H9 (cell line): ENCODE measurements at regions not wholly inside any gene's neighbourhood (a gene's known extent, or its start where the extent isn't known, plus 50 kb on each side); places are given as distances from the start of the nearest gene placed in this dataset.

Source experiments
- DNase-seq: peaks from one replicate; pipeline ENCODE4 v3.0.0-alpha.2; 2017
- H2AFZ ChIP-seq: one replicate; pipeline ENCODE4 v1.6.1; 2013; ENCODE audit warnings: mild to moderate bottlenecking, low read length, control low read depth, moderate library complexity
- H2AK5ac ChIP-seq: 2 replicates; pipeline ENCODE4 v1.6.1; 2013; ENCODE audit warnings: low read length, control low read depth, mixed read lengths; ENCODE audit not compliant: insufficient read length
- H2BK120ac ChIP-seq: one replicate; pipeline ENCODE4 v1.6.1; 2013; ENCODE audit warnings: low read depth, mild to moderate bottlenecking, low read length, control low read depth, inconsistent platforms; ENCODE audit not compliant: poor library complexity, severe bottlenecking
- H2BK12ac ChIP-seq: 2 replicates; pipeline ENCODE4 v1.6.1; 2013; ENCODE audit warnings: low read length, control low read depth, mixed read lengths, low read depth; ENCODE audit not compliant: insufficient read length
- H2BK15ac ChIP-seq: 2 replicates; pipeline ENCODE4 v1.6.1; 2013; ENCODE audit warnings: low read depth, low read length, control low read depth
- H2BK20ac ChIP-seq: one replicate; pipeline ENCODE4 v1.6.1; 2013; ENCODE audit warnings: low read depth, mild to moderate bottlenecking, low read length, control low read depth, inconsistent platforms; ENCODE audit not compliant: poor library complexity, severe bottlenecking
- H2BK5ac ChIP-seq: 2 replicates; pipeline ENCODE4 v1.6.1; 2013; ENCODE audit warnings: low read length, control low read depth, mixed read lengths; ENCODE audit not compliant: insufficient read length
- H3K14ac ChIP-seq: 2 replicates; pipeline ENCODE4 v1.6.1; 2013; ENCODE audit warnings: low read length, control low read depth; ENCODE audit not compliant: insufficient read depth
- H3K18ac ChIP-seq: 2 replicates; pipeline ENCODE4 v1.6.1; 2013; ENCODE audit warnings: low read depth, mild to moderate bottlenecking, mixed read lengths, low read length, control low read depth; ENCODE audit not compliant: insufficient read length
- H3K23ac ChIP-seq: 2 replicates; pipeline ENCODE4 v1.6.1; 2013; ENCODE audit warnings: low read length, control low read depth, mixed read lengths, low read depth; ENCODE audit not compliant: insufficient read length
- H3K23me2 ChIP-seq: 2 replicates; pipeline ENCODE4 v1.6.1; 2013; ENCODE audit warnings: low read depth, mild to moderate bottlenecking, mixed read lengths, low read length, control low read depth; ENCODE audit not compliant: insufficient read length, poor library complexity, severe bottlenecking
- H3K27ac ChIP-seq: 2 replicates; pipeline ENCODE4 v1.5.1; 2013; ENCODE audit warnings: low read length, control low read depth, mixed read lengths, low read depth; ENCODE audit not compliant: insufficient read length
- H3K27me3 ChIP-seq: 2 replicates; pipeline ENCODE4 v1.6.1; 2013; ENCODE audit warnings: low read length, control low read depth, inconsistent platforms; ENCODE audit not compliant: insufficient read depth
- H3K4ac ChIP-seq: 2 replicates; pipeline ENCODE4 v1.6.1; 2013; ENCODE audit warnings: low read depth, mild to moderate bottlenecking, control low read depth, inconsistent platforms, low read length, moderate library complexity
- H3K4me1 ChIP-seq: 2 replicates; pipeline ENCODE4 v1.6.1; 2013; ENCODE audit warnings: low read length, control low read depth, inconsistent platforms; ENCODE audit not compliant: insufficient read depth
- H3K4me2 ChIP-seq: 2 replicates; pipeline ENCODE4 v1.6.1; 2013; ENCODE audit warnings: low read length, control low read depth, mixed read lengths; ENCODE audit not compliant: insufficient read length, insufficient read depth
- H3K56ac ChIP-seq: 2 replicates; pipeline ENCODE4 v1.6.1; 2013; ENCODE audit warnings: low read depth, mild to moderate bottlenecking, mixed read lengths, low read length, control low read depth; ENCODE audit not compliant: insufficient read length
- H3K79me1 ChIP-seq: 2 replicates; pipeline ENCODE4 v1.6.1; 2013; ENCODE audit warnings: low read depth, mild to moderate bottlenecking, moderate library complexity, low read length, control low read depth, inconsistent platforms; ENCODE audit not compliant: insufficient read depth, poor library complexity, severe bottlenecking
- H3K79me2 ChIP-seq: 2 replicates; pipeline ENCODE4 v1.6.1; 2013; ENCODE audit warnings: low read length, control low read depth, inconsistent platforms; ENCODE audit not compliant: insufficient read depth
- H3K9ac ChIP-seq: 2 replicates; pipeline ENCODE4 v1.6.1; 2013; ENCODE audit warnings: low read length, control low read depth, mixed read lengths; ENCODE audit not compliant: insufficient read length; ENCODE audit errors: extremely low read depth
- H3K9me3 ChIP-seq: one replicate; pipeline ENCODE4 v1.6.1; 2013; ENCODE audit warnings: low read depth, low read length, inconsistent platforms; ENCODE audit not compliant: control insufficient read depth
- H3T11ph ChIP-seq: one replicate; pipeline ENCODE4 v1.6.1; 2013; ENCODE audit warnings: mild to moderate bottlenecking, low read length, control low read depth, inconsistent platforms
- H4K20me1 ChIP-seq: one replicate; pipeline ENCODE4 v1.6.1; 2013; ENCODE audit not compliant: control insufficient read depth, insufficient read length, insufficient read depth
- H4K5ac ChIP-seq: 2 replicates; pipeline ENCODE4 v1.6.1; 2013; ENCODE audit warnings: low read depth, mild to moderate bottlenecking, mixed read lengths, low read length, control low read depth; ENCODE audit not compliant: insufficient read length
- H4K8ac ChIP-seq: replicated peaks from 2 replicates; pipeline ENCODE4 v1.6.1; 2013; ENCODE audit warnings: low read length, control low read depth, mixed read lengths, low read depth; ENCODE audit not compliant: insufficient read length
- H4K91ac ChIP-seq: 2 replicates; pipeline ENCODE4 v1.6.1; 2013; ENCODE audit warnings: low read depth, mild to moderate bottlenecking, moderate library complexity, mixed read lengths, low read length, control low read depth; ENCODE audit not compliant: insufficient read length
- H3K27ac Mint-ChIP-seq, 3 experiments: 2 replicates in 2 of 3; 3 replicates in 1 of 3; pipeline ENCODE4 v1.8.0; 2020 to 2021; ENCODE audit warnings: mixed read lengths in 3 of 3, mild to moderate bottlenecking in 1 of 3, moderate library complexity in 1 of 3
- H3K27me3 Mint-ChIP-seq: 2 replicates; pipeline ENCODE4 v1.8.0; 2021; ENCODE audit warnings: low read depth, mild to moderate bottlenecking, moderate library complexity, mixed read lengths
- H3K36me3 Mint-ChIP-seq, 3 experiments: 2 replicates in 2 of 3; 3 replicates in 1 of 3; pipeline ENCODE4 v1.8.0; 2020 to 2021; ENCODE audit warnings: low read depth in 3 of 3, mixed read lengths in 3 of 3; ENCODE audit not compliant: insufficient read depth in 1 of 3
- H3K4me1 Mint-ChIP-seq, 2 experiments: 2 replicates each; pipeline ENCODE4 v1.8.0; 2020; ENCODE audit warnings: mixed read lengths in 2 of 2
- H3K4me3 Mint-ChIP-seq, 2 experiments: 2 replicates in 1 of 2; 3 replicates in 1 of 2; pipeline ENCODE4 v1.8.0; 2020 to 2021; ENCODE audit warnings: mild to moderate bottlenecking in 2 of 2, mixed read lengths in 2 of 2, moderate library complexity in 1 of 2
- H3K9me3 Mint-ChIP-seq, 2 experiments: 2 replicates in 1 of 2; 3 replicates in 1 of 2; pipeline ENCODE4 v1.8.0; 2020; ENCODE audit warnings: mild to moderate bottlenecking in 2 of 2, mixed read lengths in 2 of 2, moderate library complexity in 1 of 2
- WGBS: extraction: QIAGEN DNeasy Blood & Tissue Kit; methylation state at CpG from one replicate; pipeline ENCODE4 v1.1.7; 2013; ENCODE audit warnings: missing lambda C conversion rate, low lambda C conversion rate, mixed read lengths; ENCODE audit not compliant: insufficient read length; ENCODE audit errors: extremely low coverage; 5-methylcytosine and 5-hydroxymethylcytosine counted together
- TF ChIP-seq, protein P1 (sequence below): fragments of 200-600 bp; sonication (generic); conservative IDR thresholded peaks from 3 replicates; pipeline ENCODE4 v1.8.0; 2021; ENCODE audit warnings: antibody characterized with exemption, mild to moderate bottlenecking

DNA sequence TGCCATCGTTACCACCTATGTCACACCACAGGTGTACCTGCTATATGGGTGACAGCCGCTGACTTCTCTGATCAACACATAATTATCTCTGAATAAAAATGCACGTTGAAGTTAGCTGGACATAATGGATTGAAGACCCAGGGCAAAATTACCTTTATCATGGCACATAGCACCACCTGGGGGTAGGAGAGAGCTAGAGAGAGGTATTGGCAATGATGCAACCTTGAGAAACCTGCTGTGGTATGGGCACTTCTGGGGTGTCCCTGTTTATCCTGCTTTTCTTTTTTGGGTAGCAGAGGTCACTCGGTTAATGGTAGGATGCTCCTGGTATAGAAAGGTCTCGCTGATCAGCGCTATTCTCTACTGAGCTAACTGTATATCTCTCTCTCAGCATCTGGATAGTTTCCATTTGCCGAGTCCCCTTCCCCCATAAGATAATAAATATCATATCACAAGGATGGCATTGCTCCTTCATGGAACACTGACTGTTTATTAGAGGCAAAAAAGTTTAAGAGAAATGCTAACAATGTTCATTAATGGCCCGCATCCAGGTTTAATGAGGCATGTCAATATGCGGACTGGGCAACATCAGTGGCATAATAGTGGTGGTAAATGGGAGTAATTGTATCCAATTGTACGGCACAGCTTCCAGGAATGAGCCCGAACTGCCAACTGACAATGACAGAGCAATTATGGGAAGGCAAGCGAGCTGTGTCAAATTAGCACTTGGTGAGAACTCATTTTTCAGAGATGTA, 323.1 kb downstream of the TFEC start:
- no peak overlapping the region for H4K91ac ChIP-seq
- H3K9ac ChIP-seq, result no peak overlapping the region
- H2BK12ac ChIP-seq, result no peak overlapping the region
- no peak overlapping the region for H3K18ac ChIP-seq
- no peaks in the 10 kb centered on the region for H3K79me1 ChIP-seq
- no peak overlapping the region for H3K14ac ChIP-seq
- TF ChIP-seq, protein P1, sequence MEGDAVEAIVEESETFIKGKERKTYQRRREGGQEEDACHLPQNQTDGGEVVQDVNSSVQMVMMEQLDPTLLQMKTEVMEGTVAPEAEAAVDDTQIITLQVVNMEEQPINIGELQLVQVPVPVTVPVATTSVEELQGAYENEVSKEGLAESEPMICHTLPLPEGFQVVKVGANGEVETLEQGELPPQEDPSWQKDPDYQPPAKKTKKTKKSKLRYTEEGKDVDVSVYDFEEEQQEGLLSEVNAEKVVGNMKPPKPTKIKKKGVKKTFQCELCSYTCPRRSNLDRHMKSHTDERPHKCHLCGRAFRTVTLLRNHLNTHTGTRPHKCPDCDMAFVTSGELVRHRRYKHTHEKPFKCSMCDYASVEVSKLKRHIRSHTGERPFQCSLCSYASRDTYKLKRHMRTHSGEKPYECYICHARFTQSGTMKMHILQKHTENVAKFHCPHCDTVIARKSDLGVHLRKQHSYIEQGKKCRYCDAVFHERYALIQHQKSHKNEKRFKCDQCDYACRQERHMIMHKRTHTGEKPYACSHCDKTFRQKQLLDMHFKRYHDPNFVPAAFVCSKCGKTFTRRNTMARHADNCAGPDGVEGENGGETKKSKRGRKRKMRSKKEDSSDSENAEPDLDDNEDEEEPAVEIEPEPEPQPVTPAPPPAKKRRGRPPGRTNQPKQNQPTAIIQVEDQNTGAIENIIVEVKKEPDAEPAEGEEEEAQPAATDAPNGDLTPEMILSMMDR, result peak; percentile 63
- no peak overlapping the region for H3K56ac ChIP-seq
- no peak overlapping the region for H3K23ac ChIP-seq
- no peaks in the 10 kb centered on the region for H3K27me3 Mint-ChIP-seq
- peak; percentile 28 for DNase-seq
- no peaks in the 10 kb centered on the region for H3K9me3 ChIP-seq
- no peak overlapping the region for H2BK120ac ChIP-seq
- no peak overlapping the region for H2BK5ac ChIP-seq
- no peak overlapping the region for H2BK15ac ChIP-seq
- no peak overlapping the region for H4K5ac ChIP-seq
- no peak overlapping the region for H3T11ph ChIP-seq
- H3K27ac ChIP-seq, result no peak overlapping the region
- H4K8ac ChIP-seq, result no peak overlapping the region
- no peaks in the 10 kb centered on the region for H3K9me3 Mint-ChIP-seq
- no peak overlapping the region for H2AFZ ChIP-seq
- no peak overlapping the region for H3K4me3 Mint-ChIP-seq
- H2AK5ac ChIP-seq, result no peak overlapping the region
- H3K79me2 ChIP-seq, result no peaks in the 10 kb centered on the region
- no peaks in the 10 kb centered on the region for H3K36me3 Mint-ChIP-seq
- WGBS, result no CpG with 5 or more reads among the region's 12 CpGs
- no peak overlapping the region for H3K4me2 ChIP-seq
- H3K23me2 ChIP-seq, result no peaks in the 10 kb centered on the region
- no peak overlapping the region for H3K27ac Mint-ChIP-seq
- H3K4me1 Mint-ChIP-seq, result no peaks in the 10 kb centered on the region
- H3K4ac ChIP-seq, result no peak overlapping the region
- no peak overlapping the region for H2BK20ac ChIP-seq
- H3K4me1 ChIP-seq, result no peaks in the 10 kb centered on the region
- no peaks in the 10 kb centered on the region for H3K27me3 ChIP-seq
- H4K20me1 ChIP-seq, result no peaks in the 10 kb centered on the region
